OCI-LY3 (cell line): ENCODE measurements at regions not wholly inside any gene's neighbourhood (a gene's known extent, or its start where the extent isn't known, plus 50 kb on each side); places are given as distances from the start of the nearest gene placed in this dataset.
"Not testable (repeated sequence)": the region's sequence is repeated elsewhere in the genome, so short reads cannot be mapped to it uniquely, and the experiment has no call there.

Experiments used
- H2AFZ ChIP-seq: fragments of 200-600, 300-600 bp; shearing (Covaris generic); 2 replicates; pipeline ENCODE4 v1.6.0; 2014; ENCODE audit warnings: antibody characterized with exemption, low read depth, low read length
- H3K27ac ChIP-seq: fragments of 200-600, 300-600 bp; sonication (generic); 2 replicates; pipeline ENCODE4 v1.5.1; 2014; ENCODE audit warnings: mild to moderate bottlenecking, low read length, moderate library complexity, mixed read lengths
- H3K27me3 ChIP-seq: fragments of 200-600, 300-600 bp; sonication (generic); 2 replicates; pipeline ENCODE4 v1.6.1; 2014; ENCODE audit warnings: low read depth, low read length, mixed read lengths
- H3K36me3 ChIP-seq: fragments of 200-600, 300-600 bp; sonication (generic); replicated peaks from 2 replicates; pipeline ENCODE3; 2014; ENCODE audit warnings: low read depth, low read length, mixed read lengths
- H3K4me1 ChIP-seq: fragments of 300-600, 200-600 bp; sonication (generic); 2 replicates; pipeline ENCODE4 v1.6.1; 2014; ENCODE audit warnings: low read length, mixed read lengths
- H3K4me2 ChIP-seq: fragments of 200-600, 300-600 bp; sonication (generic); 2 replicates; pipeline ENCODE4 v1.6.1; 2014; ENCODE audit warnings: low read length, mixed read lengths
- H3K4me3 ChIP-seq: fragments of 300-600, 200-600 bp; sonication (generic); 2 replicates; pipeline ENCODE4 v1.5.1; 2014; ENCODE audit warnings: antibody characterized with exemption, mild to moderate bottlenecking, low read length, moderate library complexity
- H3K79me2 ChIP-seq: fragments of 300-600, 200-600 bp; shearing (Covaris generic); 2 replicates; pipeline ENCODE4 v1.6.1; 2014; ENCODE audit warnings: mild to moderate bottlenecking, low read length, mixed read lengths
- H3K9ac ChIP-seq: fragments of 300-600, 200-600 bp; shearing (Covaris generic); 2 replicates; pipeline ENCODE4 v1.6.0; 2014; ENCODE audit warnings: mild to moderate bottlenecking, low read length, moderate library complexity
- H3K9me3 ChIP-seq: fragments of 200-600, 300-600 bp; shearing (Covaris generic); 2 replicates; pipeline ENCODE4 v1.6.1; 2014; ENCODE audit warnings: low read length, mixed read lengths; ENCODE audit not compliant: insufficient read depth
- H4K20me1 ChIP-seq: fragments of 200-600, 300-600 bp; sonication (generic); 2 replicates; pipeline ENCODE4 v1.6.1; 2016; ENCODE audit warnings: low read length, mixed read lengths; ENCODE audit not compliant: insufficient read depth
- CTCF ChIP-seq: fragments of 200-600, 300-600 bp; sonication (generic); IDR thresholded peaks from 2 replicates; pipeline ENCODE4 v1.5.1; 2014; ENCODE audit warnings: antibody characterized with exemption, low read length, low read depth
- EZH2phosphoT487 ChIP-seq: fragments of 200-600 bp; shearing (Covaris generic); IDR thresholded peaks from 2 replicates; pipeline ENCODE4 v1.6.1; 2018; ENCODE audit warnings: antibody characterized with exemption, mixed run types, low read depth

- H3K79me2 ChIP-seq: no peaks in the 10 kb centered on the region
- no peaks in the 10 kb centered on the region for H3K9me3 ChIP-seq
- no peaks in the 10 kb centered on the region for H4K20me1 ChIP-seq
- no peak overlapping the region for H3K4me2 ChIP-seq
- H3K27me3 ChIP-seq: no peaks in the 10 kb centered on the region
- H3K4me1 ChIP-seq: no peaks in the 10 kb centered on the region
- no peak overlapping the region for H2AFZ ChIP-seq
- H3K36me3 ChIP-seq: no peaks in the 10 kb centered on the region
- H3K4me3 ChIP-seq: no peak overlapping the region
- no peak for TF ChIP-seq CTCF
- TF ChIP-seq EZH2phosphoT487: no peak
- H3K27ac ChIP-seq: no peak overlapping the region
- H3K9ac ChIP-seq: no peak overlapping the region
Measured at GRCh38 chr5:69013481-69013880, 80.3 kb upstream of the SLC30A5 start.

GRCh38 chr5:69014007-69014406 is 79.8 kb upstream of the SLC30A5 start:
- H3K9me3 ChIP-seq, H2AFZ ChIP-seq, H3K27me3 ChIP-seq: not testable (repeated sequence)

GRCh38 chr5:69019668-69020375 is 74.0 kb upstream of the SLC30A5 start:
- Histone ChIP-seq H3K27me3 (peaks cover 6% of the 10 kb centered on the region; the same call in 1 of the 2 replicates), H3K4me3 (no peak overlapping the region), H3K9ac (no peak overlapping the region), H3K4me1 (0 out of 2 replicates have a peak, but pooled peaks cover 3% of the 10 kb centered on the region), H2AFZ (no peak overlapping the region), H3K9me3 (no peaks in the 10 kb centered on the region), H3K27ac (no peak overlapping the region), H3K79me2 (no peaks in the 10 kb centered on the region), H3K36me3 (no peaks in the 10 kb centered on the region), H3K4me2 (no peak overlapping the region), H4K20me1 (no peaks in the 10 kb centered on the region)
- TF ChIP-seq EZH2phosphoT487: no peak
- TF ChIP-seq CTCF: no peak

More at GRCh38 chr5:69014007-69014406, 79.8 kb upstream of the SLC30A5 start:
- not testable (repeated sequence) for H3K9ac ChIP-seq, H4K20me1 ChIP-seq, H3K36me3 ChIP-seq, H3K4me2 ChIP-seq, H3K27ac ChIP-seq, H3K4me3 ChIP-seq, H3K79me2 ChIP-seq, H3K4me1 ChIP-seq

- Histone ChIP-seq H3K36me3 (no peaks in the 10 kb centered on the region), H2AFZ (peak overlapping the region; percentile 78), H3K4me3 (no peak overlapping the region), H3K79me2 (no peaks in the 10 kb centered on the region), H3K4me2 (peak overlapping the region; percentile 30; the same call in 1 of the 2 replicates), H3K27ac (no peak overlapping the region), H4K20me1 (no peaks in the 10 kb centered on the region), H3K27me3 (peaks cover 6% of the 10 kb centered on the region; the same call in 1 of the 2 replicates), H3K9me3 (no peaks in the 10 kb centered on the region), H3K9ac (no peak overlapping the region), H3K4me1 (peaks cover 7% of the 10 kb centered on the region)
- TF ChIP-seq CTCF (peak; percentile 69), EZH2phosphoT487 (no peak)
Measured at GRCh38 chr5:69024241-69024651, 69.6 kb upstream of the SLC30A5 start.
